Endothelial cell of umbilical vein (primary cell): ENCODE measurements at regions not wholly inside any gene's neighbourhood (a gene's known extent, or its start where the extent isn't known, plus 50 kb on each side); places are given as distances from the start of the nearest gene placed in this dataset.

ENCODE experiments used
- BruUV-seq: library from RNA; stranded (reverse); fragments of 400-500 nt; replicated peaks from 2 replicates; lab custom pipeline; 2021; lab: Mats Ljungman, UMichigan
- CTCF ChIA-PET: fragments of 300-600, 350-600 bp; sonication (Branson Sonifier 250); formaldehyde crosslinking; loops from one replicate; lab custom pipeline; 2021; ENCODE audit warnings: antibody characterized with exemption, inconsistent platforms; lab: Charles Lee
- POLR2A ChIA-PET: fragments of 300-600, 350-600 bp; sonication (Branson Sonifier 250); formaldehyde crosslinking; loops from one replicate; lab custom pipeline; 2021; ENCODE audit warnings: antibody characterized with exemption, inconsistent platforms; lab: Charles Lee
- DNase-seq: peaks from one replicate; pipeline ENCODE4 v3.0.0-alpha.2; 2011; ENCODE audit warnings: low read depth, low spot score
- FAIRE-seq: peaks from 2 replicates; lab custom pipeline; 2011; peaks lifted over from hg19 to GRCh38; lab: Jason Lieb, UNC
- H2AFZ ChIP-seq: 2 replicates; pipeline ENCODE4 v1.6.0; 2012; ENCODE audit warnings: low read depth, low read length, control low read depth, inconsistent platforms
- H3K27ac ChIP-seq: 2 replicates; pipeline ENCODE4 v1.5.1; 2011; ENCODE audit warnings: low read depth, mild to moderate bottlenecking, control low read depth, low read length, moderate library complexity; ENCODE audit not compliant: insufficient read depth
- H3K27me3 ChIP-seq, 2 experiments: 2 replicates each; pipeline versions ENCODE4 v1.6.0 to v1.6.1; 2011; ENCODE audit warnings: low read length in 2 of 2, mixed read lengths in 1 of 2; ENCODE audit not compliant: control insufficient read depth in 2 of 2, insufficient read depth in 2 of 2
- H3K36me3 ChIP-seq, 2 experiments: 2 replicates in 1 of 2; 3 replicates in 1 of 2; pipeline ENCODE4 v1.5.1; 2011; ENCODE audit warnings: low read length in 2 of 2, mild to moderate bottlenecking in 1 of 2, moderate library complexity in 1 of 2; ENCODE audit not compliant: control insufficient read depth in 2 of 2, insufficient read depth in 2 of 2; ENCODE audit errors: extremely low read depth in 1 of 2
- H3K4me1 ChIP-seq: 3 replicates; pipeline ENCODE4 v1.5.1; 2011; ENCODE audit warnings: mild to moderate bottlenecking, low read length; ENCODE audit not compliant: control insufficient read depth, insufficient read depth; ENCODE audit errors: extremely low read depth
- H3K4me2 ChIP-seq: 2 replicates; pipeline ENCODE4 v1.6.1; 2011; ENCODE audit warnings: low read length, control low read depth, mixed read lengths; ENCODE audit not compliant: insufficient read depth
- H3K4me3 ChIP-seq, 3 experiments: fragments of 200-600 bp in 1 of 3; sonication (generic), shearing (Covaris generic) in 1 of 3; replicated peaks in 1 of 3; 2 replicates each; pipeline ENCODE4 v1.5.1; 2011 to 2016; ENCODE audit warnings: control low read depth in 3 of 3, low read length in 3 of 3, mild to moderate bottlenecking in 2 of 3, inconsistent platforms in 1 of 3, low read depth in 1 of 3, moderate library complexity in 1 of 3; ENCODE audit not compliant: insufficient read depth in 1 of 3
- H3K79me2 ChIP-seq: 2 replicates; pipeline ENCODE4 v1.6.0; 2012; ENCODE audit warnings: low read length, inconsistent platforms; ENCODE audit not compliant: control insufficient read depth, insufficient read depth
- H3K9ac ChIP-seq: replicated peaks from 2 replicates; pipeline ENCODE3; 2011; ENCODE audit warnings: low read length, control low read depth; ENCODE audit not compliant: insufficient read depth; ENCODE audit errors: extremely low read depth
- H3K9me1 ChIP-seq: replicated peaks from 3 replicates; pipeline ENCODE4 v1.6.0; 2011; ENCODE audit warnings: mild to moderate bottlenecking, low read length; ENCODE audit not compliant: control insufficient read depth, insufficient read depth; ENCODE audit errors: extremely low read depth
- H3K9me3 ChIP-seq: replicated peaks from 2 replicates; pipeline ENCODE4 v1.5.1; 2012; ENCODE audit warnings: low read length, inconsistent platforms; ENCODE audit not compliant: control insufficient read depth, insufficient read depth
- H4K20me1 ChIP-seq: replicated peaks from 2 replicates; pipeline ENCODE3; 2011; ENCODE audit warnings: mild to moderate bottlenecking, low read length; ENCODE audit not compliant: control insufficient read depth, insufficient read depth; ENCODE audit errors: extremely low read depth
- CTCF ChIP-seq, 2 donors: IDR thresholded peaks; 1 replicate in 1 of 2; 2 replicates in 1 of 2; pipeline ENCODE4 v1.5.1; 2011; ENCODE audit warnings: low read length in 2 of 2, mild to moderate bottlenecking in 2 of 2, moderate library complexity in 2 of 2, control low read depth in 1 of 2, inconsistent platforms in 1 of 2, low read depth in 1 of 2; ENCODE audit not compliant: insufficient read depth in 1 of 2; ENCODE audit errors: extremely low read depth in 1 of 2
- EZH2 ChIP-seq: IDR thresholded peaks from 2 replicates; pipeline ENCODE4 v1.6.1; 2012; ENCODE audit warnings: borderline replicate concordance, low read depth, mild to moderate bottlenecking, moderate library complexity, low read length, inconsistent platforms; ENCODE audit not compliant: severe bottlenecking
- FOS ChIP-seq: IDR thresholded peaks from 2 replicates; pipeline ENCODE4 v1.6.1; 2011; ENCODE audit warnings: mild to moderate bottlenecking, low read length, moderate library complexity, borderline replicate concordance; ENCODE audit not compliant: insufficient read depth
- GATA2 ChIP-seq: IDR thresholded peaks from 2 replicates; pipeline ENCODE4 v1.7.0; 2011; ENCODE audit warnings: low read depth, mild to moderate bottlenecking, moderate library complexity, mixed read lengths, low read length; ENCODE audit not compliant: insufficient read length, insufficient read depth
- JUN ChIP-seq: IDR thresholded peaks from 2 replicates; pipeline ENCODE4 v1.6.1; 2011; ENCODE audit warnings: borderline replicate concordance, low read depth; ENCODE audit not compliant: insufficient read length, insufficient read depth
- MAX ChIP-seq: IDR thresholded peaks from 2 replicates; pipeline ENCODE4 v1.6.1; 2011; ENCODE audit not compliant: insufficient read depth, insufficient read length
- MYC ChIP-seq: IDR thresholded peaks from one replicate; pipeline ENCODE4 v1.6.1; 2011; ENCODE audit warnings: mild to moderate bottlenecking, low read depth, low read length
- POLR2A ChIP-seq: IDR thresholded peaks from 2 replicates; pipeline ENCODE4 v1.6.1; 2012; ENCODE audit warnings: low read depth, mild to moderate bottlenecking, control low read depth, low read length
- POLR2AphosphoS5 ChIP-seq: IDR thresholded peaks from 2 replicates; pipeline ENCODE4 v1.6.1; 2012; ENCODE audit warnings: low read depth, mild to moderate bottlenecking, control low read depth, low read length, moderate library complexity; ENCODE audit not compliant: insufficient read depth
- dilution Hi-C: fragments of 300-500 bp; cut with MboI; formaldehyde crosslinking; loops from one replicate; pipeline ENCODE4 v1.15.0; 2019; ENCODE audit warnings: low sequenced_read_pairs; ENCODE audit not compliant: extremely low pct_ligation_motif_present
- intact Hi-C: fragments of 100-400 bp; cut with micrococcal nuclease; formaldehyde crosslinking; loops from one replicate; pipeline ENCODE4 v1.10.0; 2022

- Histone ChIP-seq H3K4me2 (no peak overlapping the region), H3K79me2 (no peaks in the 10 kb centered on the region), H2AFZ (no peak overlapping the region), H3K9me3 (no peaks in the 10 kb centered on the region), H3K4me3 (no peak overlapping the region), H3K27ac (no peak overlapping the region), H4K20me1 (no peaks in the 10 kb centered on the region), H3K27me3 (no peaks in the 10 kb centered on the region), H3K36me3 (no peaks in the 10 kb centered on the region), H3K9ac (no peak overlapping the region), H3K9me1 (no peaks in the 10 kb centered on the region), H3K4me1 (no peaks in the 10 kb centered on the region)
- CTCF ChIA-PET: interaction anchor here (1.1 to 2.7 kb wide), 3 partner anchors 7 to 14 kb away, joined by 3 to 14 read pairs (median 4); no protein-coding TSS in a partner anchor
- dilution Hi-C loops (no loop called here), intact Hi-C loops (no loop called here)
- DNase-seq: no peak
- no TSS peak for BruUV-seq
- peak; percentile 54 for FAIRE-seq
- no peak for TF ChIP-seq MAX
- no peak for TF ChIP-seq POLR2AphosphoS5
- TF ChIP-seq POLR2A: no peak
- TF ChIP-seq FOS: no peak
- no peak for TF ChIP-seq JUN
- no peak for TF ChIP-seq MYC
- TF ChIP-seq CTCF (IDR thresholded peaks at IDR 0.05; ENCODE audit: extremely low read depth in 1 of 2, insufficient read depth in 1 of 2, low read depth in 1 of 2, low read length in 2 of 2): no peak
- no peak for TF ChIP-seq GATA2
- TF ChIP-seq EZH2: no peak
- POLR2A ChIA-PET: no interaction called here
These were observed 180.4 kb upstream of the FOXD3 start for GRCh38 chr1:63142001-63142400.
